CD4-positive, alpha-beta T cell treated with Interleukin-1 beta for 1 hour (primary cell): ENCODE measurements at regions not wholly inside any gene's neighbourhood (a gene's known extent, or its start where the extent isn't known, plus 50 kb on each side); places are given as distances from the start of the nearest gene placed in this dataset.

Experiments used
- DNase-seq, 2 donors: peaks; one replicate each; pipeline ENCODE4 v3.0.0-alpha.2; 2020 to 2022

GRCh38 chr19:29324291-29324680 lies 111.3 kb upstream of the UQCRFS1 start:
- no peak for DNase-seq

GRCh38 chr19:29324717-29325116 lies 111.8 kb upstream of the UQCRFS1 start:
- DNase-seq: no peak

GRCh38 chr19:29325241-29325975 lies 112.5 kb upstream of the UQCRFS1 start:
- DNase-seq: no peak

GRCh38 chr19:29326351-29326750 lies 113.4 kb upstream of the UQCRFS1 start:
- no peak for DNase-seq

- no peak for DNase-seq
Observed at GRCh38 chr19:29326849-29327840, 114.2 kb upstream of the UQCRFS1 start.

DNA sequence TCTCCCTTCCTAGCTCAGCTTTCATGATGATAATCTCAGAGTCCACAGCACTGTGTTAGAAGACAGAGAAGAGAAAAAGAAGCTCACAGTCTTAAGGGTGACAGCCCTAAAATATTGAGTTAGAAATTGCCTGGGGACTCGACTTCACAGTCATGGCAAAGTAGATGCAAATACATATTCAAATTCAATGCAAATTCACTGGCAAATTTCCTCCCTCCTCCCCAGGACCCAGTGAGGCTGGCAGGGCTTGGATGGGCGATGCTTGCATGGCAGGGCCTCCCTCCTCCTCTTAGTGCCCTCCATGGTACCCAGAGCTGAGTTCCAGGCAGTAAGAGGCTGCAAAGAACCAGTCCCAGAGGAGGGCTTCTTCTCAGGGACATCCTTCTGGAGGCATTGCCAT lies 115.6 kb upstream of the UQCRFS1 start:
- DNase-seq: no peak

- DNase-seq: no peak
Observed at GRCh38 chr19:29329460-29330134, 116.6 kb upstream of the UQCRFS1 start.

GRCh38 chr19:29336425-29336824 lies 123.5 kb upstream of the UQCRFS1 start:
- DNase-seq: no peak

GRCh38 chr19:29337029-29337428 lies 124.1 kb upstream of the UQCRFS1 start:
- DNase-seq: no peak

DNA sequence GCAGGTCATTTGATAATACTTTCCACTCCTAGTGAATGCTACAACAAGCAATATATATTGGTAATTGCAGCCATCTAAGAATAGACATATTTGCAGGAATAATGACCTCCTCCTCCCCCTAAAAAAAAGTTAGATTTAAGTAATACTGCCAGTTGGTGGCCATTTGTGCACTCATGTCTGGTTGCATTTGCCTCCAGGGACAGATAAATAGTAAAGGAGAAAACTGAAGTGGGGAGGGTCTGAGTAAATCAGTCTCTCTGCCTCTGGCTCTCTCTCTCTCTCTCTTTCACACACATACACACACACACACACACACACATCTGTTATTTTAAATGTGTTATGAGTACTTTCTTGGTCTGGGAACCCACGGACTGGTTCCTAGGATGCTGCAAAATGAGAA lies 125.5 kb upstream of the UQCRFS1 start:
- no peak for DNase-seq

DNA sequence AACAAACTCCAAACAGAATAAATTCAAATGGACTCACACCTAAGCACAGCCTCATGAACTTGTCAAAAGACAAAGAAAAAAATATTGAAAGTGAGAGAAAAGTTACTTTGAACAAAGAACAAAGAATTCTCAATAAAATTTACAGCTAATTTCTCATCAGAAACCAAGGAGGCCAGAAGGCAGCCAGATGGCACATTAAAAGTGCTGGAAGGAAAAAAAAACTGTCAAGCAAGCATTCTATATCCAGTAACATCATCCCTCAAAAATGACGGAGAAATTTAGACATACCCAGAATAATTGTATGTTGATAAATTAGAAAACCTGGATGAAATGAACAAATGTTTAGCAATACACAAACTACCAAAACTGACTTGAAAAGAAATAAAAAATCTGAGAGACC lies 129.8 kb upstream of the UQCRFS1 start:
- no peak for DNase-seq

DNA sequence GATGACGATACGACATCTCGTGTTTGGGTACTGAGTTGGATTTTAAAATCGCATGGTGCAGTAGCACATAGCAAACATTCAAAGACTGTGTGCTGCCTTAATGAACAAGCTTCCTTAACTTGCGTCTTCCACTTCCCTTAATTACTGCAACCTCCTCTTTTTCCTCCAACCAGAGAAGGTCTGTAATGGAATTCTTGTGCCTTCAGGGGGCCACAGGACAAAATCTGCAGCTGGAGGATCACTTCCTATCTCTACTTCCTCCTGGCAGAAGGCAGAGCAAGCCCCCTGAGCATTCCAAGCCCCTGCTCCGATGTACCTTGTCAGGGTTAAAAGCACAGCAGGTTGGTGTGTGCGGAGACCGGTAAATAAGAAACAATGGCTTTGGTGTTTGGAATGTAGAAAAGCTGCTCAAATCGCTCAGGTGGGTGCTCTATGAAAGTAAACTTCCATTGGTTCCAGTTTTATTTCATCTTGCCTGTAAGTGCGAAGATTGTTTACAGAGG lies 151.3 kb upstream of the UQCRFS1 start:
- DNase-seq: no peak

DNA sequence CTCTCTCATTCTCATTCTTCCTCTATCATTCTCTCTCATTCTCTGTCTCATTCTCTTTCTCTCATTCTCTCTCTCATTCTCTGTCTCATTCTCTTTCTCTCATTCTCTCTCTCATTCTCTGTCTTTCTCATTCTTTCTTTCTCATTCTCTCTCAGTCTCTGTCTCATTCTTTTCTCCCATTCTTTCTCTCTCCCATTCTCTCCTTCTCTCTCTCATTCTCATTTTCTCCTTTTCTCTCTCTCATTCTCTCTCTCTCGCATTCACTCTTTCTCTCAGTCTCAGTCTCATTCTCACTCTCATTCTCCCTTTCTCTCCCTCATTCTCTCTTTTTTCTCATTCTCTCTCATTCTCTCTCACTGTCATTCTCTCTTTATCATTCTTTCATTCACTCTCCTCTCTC lies 152.0 kb upstream of the UQCRFS1 start:
- DNase-seq: no peak

DNA sequence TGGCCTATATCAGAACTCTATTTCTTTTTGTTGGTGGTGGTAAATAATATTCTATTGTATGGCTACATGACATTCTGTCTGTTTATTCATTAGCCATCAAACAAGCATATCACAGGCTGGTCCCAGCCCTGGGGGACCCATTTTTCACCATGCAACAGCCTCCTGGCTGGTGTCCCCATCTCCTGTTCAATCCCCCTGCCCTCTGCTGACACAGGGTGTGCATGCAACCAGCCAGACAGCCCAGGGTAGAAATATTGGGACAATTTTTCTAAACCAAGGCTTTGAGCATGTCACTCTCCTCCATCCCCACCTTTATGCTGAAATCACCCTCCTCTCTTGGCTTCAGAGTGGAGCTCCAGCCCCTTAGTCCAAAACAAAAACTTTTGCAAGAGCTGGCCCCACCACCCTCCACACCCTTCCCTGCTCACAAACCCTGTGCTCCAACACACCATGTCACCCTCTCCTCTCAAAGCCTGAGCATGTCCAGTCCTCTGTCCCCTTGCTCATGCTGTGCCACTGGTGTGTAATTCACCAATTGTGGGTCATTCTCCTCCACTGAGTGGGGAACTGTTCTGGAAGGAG lies 153.0 kb upstream of the UQCRFS1 start:
- no peak for DNase-seq

DNA sequence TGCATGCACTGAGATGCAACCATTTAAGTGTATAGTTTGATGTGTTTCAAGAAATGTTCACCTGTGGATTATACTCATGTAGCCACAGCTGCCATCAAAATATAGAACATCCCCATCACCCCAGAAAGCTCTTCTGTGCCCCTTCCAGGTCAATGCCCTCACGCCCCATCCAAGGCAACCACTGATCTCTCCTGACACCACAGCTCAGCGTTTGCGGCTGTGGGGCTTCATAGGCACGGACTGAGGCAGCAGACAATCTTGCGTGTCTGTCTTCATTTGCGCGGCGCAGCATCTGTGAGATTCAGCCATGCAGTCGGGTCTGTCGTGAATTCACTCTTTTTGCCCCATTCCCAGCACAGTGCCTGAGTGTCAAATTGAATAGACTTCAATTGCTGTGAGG lies 153.8 kb upstream of the UQCRFS1 start:
- no peak for DNase-seq

DNA sequence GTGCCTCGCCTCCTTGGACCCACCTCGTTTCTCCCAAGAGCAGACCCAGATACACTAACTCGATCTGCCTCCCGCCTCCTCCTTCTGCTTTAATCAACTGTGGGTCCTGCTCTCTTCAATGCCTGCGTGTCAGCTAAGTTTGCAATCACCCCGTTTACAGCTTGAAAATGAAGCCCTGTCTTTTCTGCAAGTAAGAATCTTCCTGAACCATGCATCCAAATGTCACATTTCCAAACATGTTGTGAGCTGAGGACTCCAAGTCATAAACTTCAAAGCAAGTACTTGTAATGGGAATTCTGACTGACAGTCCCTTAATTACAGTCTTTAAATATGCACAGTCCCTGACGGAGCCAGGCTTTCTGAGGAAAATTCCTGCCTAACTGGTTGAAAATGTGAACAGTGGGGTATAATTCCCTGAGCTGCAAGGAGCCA lies 154.9 kb upstream of the UQCRFS1 start:
- DNase-seq: no peak

- no peak for DNase-seq
Observed at GRCh38 chr19:29370276-29370675, 155.5 kb upstream of the VSTM2B start.

DNA sequence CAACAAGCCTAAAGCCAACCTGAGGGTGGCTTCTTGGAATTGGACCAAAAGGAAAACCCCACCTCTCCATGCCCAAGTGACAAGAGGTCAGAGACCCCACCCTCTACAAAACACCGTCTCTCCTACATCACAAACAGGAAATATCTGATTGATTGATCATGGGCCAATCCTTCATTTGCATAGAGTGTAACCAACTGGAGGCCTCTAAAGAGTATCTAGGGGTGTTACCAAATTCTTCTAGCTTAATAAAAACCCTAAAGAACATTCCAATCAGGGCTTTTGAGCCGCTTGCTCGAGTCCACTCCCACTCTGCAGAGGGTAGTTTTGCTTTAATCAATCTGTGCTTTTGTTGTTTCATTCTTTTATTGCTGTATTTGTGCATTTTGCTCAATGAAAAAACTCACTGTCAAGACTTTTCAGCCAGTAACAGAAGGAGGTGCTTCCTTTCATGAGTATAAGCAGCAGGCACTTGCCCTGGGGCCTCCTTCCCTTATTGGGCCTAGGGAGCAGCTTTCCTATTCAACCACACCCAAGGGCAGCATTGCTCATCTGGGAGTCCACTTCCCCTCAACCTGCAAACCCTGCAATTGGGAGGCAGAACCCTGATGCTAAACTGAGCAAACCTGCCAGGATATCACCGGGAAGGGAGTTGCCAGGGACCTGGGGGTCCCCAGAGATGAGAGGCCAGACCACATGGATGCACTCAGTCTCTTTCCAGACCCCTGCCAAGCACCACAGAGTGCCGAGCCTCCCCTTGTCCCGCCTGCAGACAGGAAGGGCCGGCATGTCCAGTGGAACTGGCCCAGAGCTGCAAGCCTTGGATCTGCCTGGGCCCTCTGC lies 154.3 kb upstream of the VSTM2B start:
- no peak for DNase-seq

DNA sequence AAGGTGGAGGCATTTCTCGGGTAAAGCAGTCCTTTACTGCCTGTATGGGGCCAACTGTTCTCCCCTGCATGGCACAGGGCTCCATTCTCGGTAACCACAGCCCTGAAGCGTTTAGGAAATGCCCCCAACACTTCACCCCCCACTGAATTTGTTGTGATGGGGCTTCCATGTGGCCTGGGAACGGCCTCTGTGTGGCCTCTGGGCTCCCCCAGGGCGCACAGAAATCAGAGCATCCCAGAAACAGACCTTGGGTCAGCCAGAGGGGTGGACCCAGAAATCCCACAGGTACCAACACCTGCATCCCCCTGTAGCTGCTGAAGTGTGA lies 153.7 kb upstream of the VSTM2B start:
- DNase-seq: no peak

DNA sequence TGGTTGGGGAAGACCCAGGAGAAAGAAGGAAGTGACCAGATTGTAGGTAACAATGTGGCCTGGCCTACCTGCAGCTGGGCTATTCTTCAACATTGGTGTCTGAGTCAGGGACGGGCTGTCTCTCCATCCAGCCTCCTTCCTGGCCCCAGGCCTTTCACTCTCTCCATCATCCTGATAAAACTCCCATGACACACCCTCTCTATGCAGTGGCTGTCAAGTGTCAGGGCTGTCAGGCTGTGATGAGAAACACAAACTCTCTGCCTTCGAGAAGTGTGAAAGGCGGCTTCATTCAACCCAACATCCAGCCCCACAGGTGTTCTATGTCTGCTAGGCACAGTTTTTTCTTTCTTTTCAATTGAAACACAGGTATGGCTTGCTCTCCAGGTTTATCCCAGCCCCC lies 153.3 kb upstream of the VSTM2B start:
- DNase-seq: no peak

DNA sequence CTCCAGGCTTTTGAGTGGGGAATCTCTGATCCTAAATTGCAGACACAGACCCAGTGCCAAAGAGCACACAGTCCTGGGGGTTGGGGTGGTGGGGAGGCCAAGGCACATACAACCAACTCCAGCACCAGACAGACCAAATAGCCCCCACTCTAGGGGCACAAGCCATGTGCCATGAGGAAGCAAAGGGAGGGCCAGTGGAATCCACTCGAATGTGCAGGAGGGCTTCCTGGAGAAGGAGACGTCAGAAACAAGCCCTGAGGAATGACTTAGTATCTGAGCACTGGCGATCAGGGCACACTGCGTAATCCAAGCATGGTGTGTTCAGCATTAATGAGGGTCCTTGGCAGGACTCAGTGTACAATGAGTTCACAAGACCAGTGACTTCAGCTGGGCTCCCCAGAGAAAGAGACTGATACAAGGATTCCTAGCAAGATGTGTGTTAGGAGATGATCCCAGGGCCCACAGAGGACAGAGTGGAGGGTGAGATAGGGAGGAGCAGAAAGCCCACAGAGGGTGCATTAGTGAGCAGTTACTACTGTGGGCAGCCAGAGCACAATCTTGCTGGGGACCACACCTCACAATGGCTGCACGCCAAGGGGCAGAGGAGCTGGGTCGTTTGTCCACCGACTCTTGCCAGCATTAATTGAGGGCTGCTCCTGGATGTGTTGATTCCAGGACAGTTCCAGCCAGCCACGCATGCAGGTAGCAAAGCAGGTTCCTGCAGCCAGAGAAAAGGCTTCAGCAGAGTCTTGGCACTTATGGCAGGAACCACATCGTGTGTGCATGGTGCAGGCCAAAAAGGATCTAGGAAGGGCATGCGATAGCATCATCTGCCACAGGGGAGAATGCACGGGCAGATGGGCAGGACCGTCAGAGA lies 152.6 kb upstream of the VSTM2B start:
- DNase-seq: no peak
